ENCODE measurements at regions not wholly inside any gene's neighbourhood (a gene's known extent, or its start where the extent isn't known, plus 50 kb on each side); places are given as distances from the start of the nearest gene placed in this dataset.

DNA sequence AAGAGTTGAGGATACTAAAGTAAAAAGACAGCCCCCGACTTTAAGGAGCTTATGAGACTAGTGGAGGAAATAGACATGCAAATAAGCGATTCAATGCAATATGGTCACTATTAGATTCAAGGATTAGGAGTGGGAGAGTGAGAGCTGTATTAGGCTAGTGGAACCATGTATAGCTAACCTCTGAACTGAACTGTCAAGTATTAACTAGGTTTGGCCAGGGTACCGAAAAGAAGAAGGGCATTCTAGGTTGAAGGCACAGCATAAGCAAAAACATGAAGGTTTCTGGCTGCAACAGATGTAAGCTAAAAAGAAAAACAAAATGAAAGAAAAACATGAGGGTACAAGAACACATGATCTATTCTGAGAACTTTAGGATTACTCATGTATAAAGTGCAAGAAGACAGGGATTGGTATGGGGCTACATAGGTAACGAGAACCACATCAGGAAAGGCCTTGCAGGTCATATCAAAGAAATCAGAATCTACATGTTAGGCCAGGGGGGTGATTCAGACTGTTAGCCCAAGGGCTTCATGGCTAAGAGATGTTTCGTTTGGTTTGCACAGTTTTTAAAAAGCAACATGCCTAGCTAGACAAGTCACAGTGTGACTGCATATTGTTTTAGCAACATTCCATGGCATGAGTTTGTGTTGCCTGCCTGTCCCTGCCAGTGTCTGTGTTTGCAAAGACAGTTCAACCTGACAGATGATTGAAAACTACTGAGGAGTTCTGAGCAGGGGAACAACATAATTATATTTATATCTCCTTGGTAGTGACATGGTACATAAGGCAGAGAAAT is 54.4 kb upstream of the HAO2 start:
- TF ChIP-seq, protein P1, sequence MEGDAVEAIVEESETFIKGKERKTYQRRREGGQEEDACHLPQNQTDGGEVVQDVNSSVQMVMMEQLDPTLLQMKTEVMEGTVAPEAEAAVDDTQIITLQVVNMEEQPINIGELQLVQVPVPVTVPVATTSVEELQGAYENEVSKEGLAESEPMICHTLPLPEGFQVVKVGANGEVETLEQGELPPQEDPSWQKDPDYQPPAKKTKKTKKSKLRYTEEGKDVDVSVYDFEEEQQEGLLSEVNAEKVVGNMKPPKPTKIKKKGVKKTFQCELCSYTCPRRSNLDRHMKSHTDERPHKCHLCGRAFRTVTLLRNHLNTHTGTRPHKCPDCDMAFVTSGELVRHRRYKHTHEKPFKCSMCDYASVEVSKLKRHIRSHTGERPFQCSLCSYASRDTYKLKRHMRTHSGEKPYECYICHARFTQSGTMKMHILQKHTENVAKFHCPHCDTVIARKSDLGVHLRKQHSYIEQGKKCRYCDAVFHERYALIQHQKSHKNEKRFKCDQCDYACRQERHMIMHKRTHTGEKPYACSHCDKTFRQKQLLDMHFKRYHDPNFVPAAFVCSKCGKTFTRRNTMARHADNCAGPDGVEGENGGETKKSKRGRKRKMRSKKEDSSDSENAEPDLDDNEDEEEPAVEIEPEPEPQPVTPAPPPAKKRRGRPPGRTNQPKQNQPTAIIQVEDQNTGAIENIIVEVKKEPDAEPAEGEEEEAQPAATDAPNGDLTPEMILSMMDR (IDR thresholded peaks at IDR 0.05; ENCODE audit: low read depth, low read length, missing control alignments) = no peak
- no peak overlapping the region for H3K4me3 ChIP-seq (replicated peaks; ENCODE audit: low read depth, low read length)
- no peak for DNase-seq (ENCODE audit: extremely low read depth, low read depth)

DNA sequence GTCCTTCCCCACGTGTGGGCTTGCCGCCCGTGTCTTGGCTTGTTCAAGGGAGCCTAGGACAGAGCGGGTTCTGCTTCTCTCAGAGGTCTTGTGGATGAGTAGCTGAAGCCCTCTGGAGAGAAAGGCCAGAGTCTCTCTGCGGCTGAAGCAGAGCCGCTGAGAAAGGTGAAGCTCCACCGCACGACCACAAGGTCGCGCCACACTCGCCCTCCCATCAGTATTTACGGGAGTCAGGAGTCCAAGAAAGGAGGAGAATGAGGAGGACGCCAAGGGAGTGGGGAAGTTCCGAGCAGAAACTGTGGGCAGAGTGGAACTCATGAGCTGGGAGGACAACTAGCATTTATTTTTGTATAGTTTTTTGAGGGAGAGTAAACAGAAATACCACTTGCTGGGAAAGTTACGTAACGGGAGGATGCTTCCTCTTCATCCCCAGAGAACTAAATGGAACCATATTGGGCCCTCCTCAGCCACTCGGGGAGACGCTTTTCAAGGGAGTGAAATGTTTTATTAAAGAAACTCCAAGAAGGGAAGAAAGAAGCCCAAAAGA is 51.6 kb upstream of the HAO2 start:
- TF ChIP-seq, protein P1 (IDR thresholded peaks at IDR 0.05; ENCODE audit: low read depth, low read length, missing control alignments) = peak; percentile 29
- DNase-seq (ENCODE audit: extremely low read depth, low read depth) = no peak
- H3K4me3 ChIP-seq (replicated peaks; ENCODE audit: low read depth, low read length) = no peak overlapping the region

DNA sequence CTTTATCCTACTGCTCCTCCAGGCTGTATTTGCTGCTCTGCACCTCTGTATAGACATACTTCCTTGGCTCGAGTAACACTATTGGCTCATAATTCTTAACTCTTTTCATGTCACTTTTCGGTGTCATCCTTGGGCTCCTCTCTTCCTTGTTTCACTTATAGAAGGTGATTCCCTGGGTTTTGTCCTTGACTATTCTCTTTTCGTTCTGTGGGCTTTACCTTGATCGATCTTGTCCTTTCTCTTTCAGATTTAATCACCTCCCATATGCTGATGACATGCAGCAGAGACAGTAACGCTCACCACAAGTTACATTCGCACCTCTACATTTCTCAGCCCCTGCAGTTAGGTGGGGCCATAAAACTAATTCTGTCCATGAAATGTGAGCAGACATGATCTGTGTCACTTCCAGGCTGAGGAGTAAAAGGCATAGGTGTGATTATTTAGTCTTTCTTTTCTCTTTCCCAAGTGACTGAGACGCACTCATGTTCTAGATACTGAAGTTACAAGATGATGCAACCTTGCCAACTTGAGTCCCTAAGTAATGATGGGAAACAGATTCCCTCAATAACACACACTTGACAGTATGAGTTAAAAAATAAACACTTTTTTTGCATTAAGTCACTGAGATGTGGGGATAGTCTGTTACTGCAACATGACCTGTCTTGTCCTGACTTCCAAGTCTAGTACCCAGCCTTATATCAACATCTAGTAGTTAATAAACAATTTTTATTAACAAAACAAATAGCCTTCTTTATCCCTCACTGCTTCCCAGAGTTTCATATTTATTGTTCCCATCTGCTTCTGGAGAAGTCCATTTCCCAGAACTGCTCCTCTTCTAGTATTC is 49.9 kb upstream of the HAO2 start:
- DNase-seq (ENCODE audit: extremely low read depth, low read depth) = no peak
- no peak overlapping the region for H3K4me3 ChIP-seq (replicated peaks; ENCODE audit: low read depth, low read length)
- TF ChIP-seq, protein P1 (IDR thresholded peaks at IDR 0.05; ENCODE audit: low read depth, low read length, missing control alignments) = no peak
